ENCODE measurements at regions not wholly inside any gene's neighbourhood (a gene's known extent, or its start where the extent isn't known, plus 50 kb on each side); places are given as distances from the start of the nearest gene placed in this dataset.

- TF ChIP-seq CTCF (IDR thresholded peaks at IDR 0.05): no peak
- TF ChIP-seq POLR2A (IDR thresholded peaks at IDR 0.05): no peak
Measured at GRCh38 chr7:24472093-24472492, 101.2 kb upstream of the PALS2 start.

All from thyroid gland (tissue), 4 donors.